K562 (cell line): ENCODE measurements at regions not wholly inside any gene's neighbourhood (a gene's known extent, or its start where the extent isn't known, plus 50 kb on each side); places are given as distances from the start of the nearest gene placed in this dataset.

Source experiments
- LCOR ChIP-seq: sonication (generic); formaldehyde crosslinking; IDR thresholded peaks from 2 replicates; pipeline ENCODE4 v1.8.0; 2022; ENCODE audit warnings: mild to moderate bottlenecking, missing genetic modification reagents
- MYC ChIP-seq, 2 experiments: fragments of 250-450 bp in 1 of 2; sonication (Bioruptor Pico) in 1 of 2; IDR thresholded peaks; 2 replicates each; pipeline versions ENCODE4 v1.5.1 to v1.6.1; 2012 to 2021; ENCODE audit warnings: low read depth in 2 of 2, borderline replicate concordance in 1 of 2, improper control_type of control experiment in 1 of 2, low read length in 1 of 2, mild to moderate bottlenecking in 1 of 2, moderate library complexity in 1 of 2
- NR3C1 ChIP-seq: sonication (generic); formaldehyde crosslinking; IDR thresholded peaks from 2 replicates; pipeline ENCODE4 v1.8.1; 2022; ENCODE audit warnings: missing genetic modification reagents
- SUPT5H ChIP-seq: fragments of 450-650 bp; IDR thresholded peaks from 2 replicates; pipeline ENCODE4 v1.6.1; 2016
- ZNF436 ChIP-seq: fragments of 250-450, 450-650 bp; sonication (Bioruptor Pico); formaldehyde crosslinking; IDR thresholded peaks from 2 replicates; pipeline ENCODE4 v1.7.0; 2020; ENCODE audit warnings: mild to moderate bottlenecking
- ZNF551 ChIP-seq: fragments of 250-450 bp; sonication (Bioruptor Pico); IDR thresholded peaks from 2 replicates; pipeline ENCODE4 v1.5.0; 2021; ENCODE audit warnings: mild to moderate bottlenecking, moderate library complexity
- ZNF589 ChIP-seq: fragments of 200-800 bp; sonication (Bioruptor generic); IDR thresholded peaks from 2 replicates; pipeline ENCODE4 v1.6.1; 2016; ENCODE audit warnings: low read depth, missing genetic modification characterization, missing compliant biosample characterization
- ZNF75A ChIP-seq: fragments of 450-650 bp; formaldehyde crosslinking; IDR thresholded peaks from 2 replicates; pipeline ENCODE4 v1.4.0; 2020; ENCODE audit warnings: mild to moderate bottlenecking
- TF ChIP-seq, protein P1 (sequence below): fragments of 450-650 bp; formaldehyde crosslinking; IDR thresholded peaks from 2 replicates; pipeline ENCODE4 v1.4.0; 2020; ENCODE audit warnings: mild to moderate bottlenecking, moderate library complexity
- TF ChIP-seq, protein P2 (sequence below): sonication (generic); formaldehyde crosslinking; IDR thresholded peaks from 2 replicates; pipeline ENCODE4 v1.8.0; 2023; ENCODE audit warnings: mild to moderate bottlenecking, missing genetic modification reagents
- TF ChIP-seq, protein P3 (sequence below): fragments of 250-450 bp; sonication (Bioruptor Pico); IDR thresholded peaks from 2 replicates; pipeline ENCODE4 v1.9.0; 2021; ENCODE audit warnings: mild to moderate bottlenecking

DNA sequence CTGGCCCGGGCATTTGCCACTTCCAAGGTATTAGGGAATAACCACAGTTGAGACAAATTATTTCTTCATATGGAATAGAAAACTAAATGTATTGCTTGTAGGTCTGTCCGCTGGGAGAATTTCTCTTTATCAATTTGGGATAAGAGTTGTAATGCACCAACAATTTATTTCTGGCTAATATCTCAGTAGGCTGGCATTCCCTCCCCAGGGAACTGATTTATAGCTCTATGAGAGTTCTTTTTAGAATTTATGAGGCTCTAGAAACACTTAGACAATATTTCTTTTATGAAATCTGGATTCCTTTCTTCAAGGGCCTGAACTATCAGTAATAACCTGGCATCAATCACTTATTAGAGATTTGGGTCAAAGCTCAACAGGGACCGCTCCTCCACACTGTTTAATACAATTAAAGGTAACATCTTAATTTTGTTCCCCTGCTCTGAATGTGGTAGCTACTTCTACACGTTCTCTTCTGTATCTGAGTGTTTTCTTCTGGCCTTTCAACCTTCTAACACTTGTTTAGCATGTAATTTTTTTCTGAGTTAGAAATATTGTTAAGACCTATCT lies 857.4 kb upstream of the PRR20A start (continued):
- TF ChIP-seq, protein P1, sequence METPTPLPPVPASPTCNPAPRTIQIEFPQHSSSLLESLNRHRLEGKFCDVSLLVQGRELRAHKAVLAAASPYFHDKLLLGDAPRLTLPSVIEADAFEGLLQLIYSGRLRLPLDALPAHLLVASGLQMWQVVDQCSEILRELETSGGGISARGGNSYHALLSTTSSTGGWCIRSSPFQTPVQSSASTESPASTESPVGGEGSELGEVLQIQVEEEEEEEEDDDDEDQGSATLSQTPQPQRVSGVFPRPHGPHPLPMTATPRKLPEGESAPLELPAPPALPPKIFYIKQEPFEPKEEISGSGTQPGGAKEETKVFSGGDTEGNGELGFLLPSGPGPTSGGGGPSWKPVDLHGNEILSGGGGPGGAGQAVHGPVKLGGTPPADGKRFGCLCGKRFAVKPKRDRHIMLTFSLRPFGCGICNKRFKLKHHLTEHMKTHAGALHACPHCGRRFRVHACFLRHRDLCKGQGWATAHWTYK (CRISPR knock-in tag), result no peak
- TF ChIP-seq MYC (IDR thresholded peaks at IDR 0.05; ENCODE audit: low read depth, low read length) (no peak), MYC (CRISPR knock-in tag; IDR thresholded peaks at IDR 0.05; ENCODE audit: borderline replicate concordance, low read depth) (no peak), ZNF589 (CRISPR knock-in tag) (no peak), SUPT5H (no peak), ZNF75A (CRISPR knock-in tag) (no peak), LCOR (no peak), NR3C1 (CRISPR knock-in tag) (no peak), ZNF436 (CRISPR knock-in tag) (no peak), ZNF551 (no peak)
- TF ChIP-seq, protein P2, sequence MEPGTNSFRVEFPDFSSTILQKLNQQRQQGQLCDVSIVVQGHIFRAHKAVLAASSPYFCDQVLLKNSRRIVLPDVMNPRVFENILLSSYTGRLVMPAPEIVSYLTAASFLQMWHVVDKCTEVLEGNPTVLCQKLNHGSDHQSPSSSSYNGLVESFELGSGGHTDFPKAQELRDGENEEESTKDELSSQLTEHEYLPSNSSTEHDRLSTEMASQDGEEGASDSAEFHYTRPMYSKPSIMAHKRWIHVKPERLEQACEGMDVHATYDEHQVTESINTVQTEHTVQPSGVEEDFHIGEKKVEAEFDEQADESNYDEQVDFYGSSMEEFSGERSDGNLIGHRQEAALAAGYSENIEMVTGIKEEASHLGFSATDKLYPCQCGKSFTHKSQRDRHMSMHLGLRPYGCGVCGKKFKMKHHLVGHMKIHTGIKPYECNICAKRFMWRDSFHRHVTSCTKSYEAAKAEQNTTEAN (CRISPR knock-in tag), result no peak
- TF ChIP-seq, protein P3, sequence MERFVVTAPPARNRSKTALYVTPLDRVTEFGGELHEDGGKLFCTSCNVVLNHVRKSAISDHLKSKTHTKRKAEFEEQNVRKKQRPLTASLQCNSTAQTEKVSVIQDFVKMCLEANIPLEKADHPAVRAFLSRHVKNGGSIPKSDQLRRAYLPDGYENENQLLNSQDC, result no peak
